ENCODE measurements at regions not wholly inside any gene's neighbourhood (a gene's known extent, or its start where the extent isn't known, plus 50 kb on each side); places are given as distances from the start of the nearest gene placed in this dataset.

GRCh38 chr2:19538411-19538963 lies 180.1 kb upstream of the OSR1 start:
- no peak for DNase-seq

DNA sequence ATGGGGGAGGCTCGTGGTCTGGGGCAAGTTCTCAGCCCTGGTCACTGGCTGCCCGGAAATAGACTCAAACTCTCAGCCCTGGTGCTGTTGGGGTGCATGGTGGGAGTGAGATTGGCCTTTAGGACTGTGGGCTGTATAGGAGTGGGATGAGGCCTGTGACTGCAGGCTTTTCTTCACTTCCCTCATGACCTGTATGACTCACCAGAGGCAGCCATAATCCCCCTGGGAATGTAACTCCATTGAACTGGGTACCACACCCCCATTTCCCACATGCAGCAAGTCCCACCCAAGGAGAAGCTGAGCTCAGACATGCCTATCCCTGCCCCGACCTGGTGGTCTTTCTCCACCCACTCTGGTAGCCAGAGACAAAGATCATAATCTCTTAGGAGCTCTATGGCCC lies 177.7 kb upstream of the OSR1 start:
- no peak for DNase-seq

DNA sequence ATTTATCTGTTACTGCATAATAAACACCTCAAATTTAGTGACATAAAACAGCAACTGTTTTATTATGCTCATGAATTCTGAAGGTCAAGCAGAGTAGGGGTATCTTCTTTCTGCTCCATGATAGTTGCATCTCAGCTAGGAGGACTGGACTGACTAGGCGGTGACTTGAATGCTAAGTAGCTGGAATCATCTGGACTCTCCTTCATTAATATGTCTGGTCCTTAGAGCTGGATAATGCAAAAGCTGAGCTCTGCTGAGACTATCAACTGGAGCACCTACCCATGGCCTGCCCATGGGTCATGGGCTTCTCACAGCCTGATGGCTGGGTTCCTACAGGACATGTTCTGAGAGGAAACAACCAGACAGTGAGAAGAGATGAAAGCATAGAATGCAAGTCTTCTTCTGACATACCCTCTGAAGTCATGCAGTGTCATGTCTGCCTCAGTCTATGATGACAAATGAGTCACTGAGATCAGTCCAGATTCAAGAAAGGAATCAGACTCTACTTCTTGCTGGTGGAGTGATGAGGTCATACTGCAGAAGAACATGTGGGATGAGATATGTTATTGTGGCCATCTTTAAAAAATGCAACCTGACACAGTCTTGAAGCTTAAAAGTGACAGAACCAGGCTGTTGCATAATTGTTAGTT lies 174.2 kb upstream of the OSR1 start:
- no peak for DNase-seq

DNA sequence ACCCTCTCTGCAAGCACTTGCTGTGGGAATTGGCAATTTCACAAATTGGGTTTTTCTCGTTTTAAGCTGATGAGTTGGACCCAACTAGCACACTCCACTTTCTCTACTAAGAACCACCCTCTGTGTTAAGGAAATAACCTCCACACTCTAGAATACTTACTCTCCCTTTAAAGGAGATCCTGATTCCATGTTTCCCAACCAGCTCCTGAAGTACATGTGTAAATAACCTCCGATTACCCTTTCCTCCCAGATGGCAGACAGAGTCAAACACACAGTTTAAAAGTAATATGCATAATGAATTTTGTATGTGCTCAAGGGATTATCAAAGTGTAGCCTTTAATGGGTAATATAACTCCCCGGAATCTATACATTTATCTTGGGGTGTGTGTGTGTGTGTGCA lies 171.3 kb upstream of the OSR1 start:
- DNase-seq = no peak

DNA sequence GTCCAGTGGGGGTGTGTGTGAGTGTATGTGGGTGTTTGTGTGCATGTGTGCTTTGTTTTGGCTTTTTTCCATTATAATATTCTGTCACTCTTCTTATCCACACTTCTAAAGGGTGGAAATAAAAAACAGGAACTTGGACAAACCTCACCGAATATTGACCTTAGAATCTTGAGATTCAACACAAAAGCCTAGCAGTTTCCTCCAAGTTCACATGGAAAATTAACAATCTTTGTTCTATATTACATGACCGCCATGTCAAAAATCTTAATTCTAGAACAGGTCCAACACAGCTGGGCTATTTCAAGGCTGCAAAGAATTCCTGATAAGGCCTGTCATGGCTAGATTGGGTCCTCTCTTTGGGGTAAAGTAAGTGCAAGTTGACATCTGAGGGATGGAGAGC lies 169.3 kb upstream of the OSR1 start:
- no peak for DNase-seq

- DNase-seq = no peak
These were observed 166.9 kb upstream of the OSR1 start for GRCh38 chr2:19525313-19525712.

GRCh38 chr2:19519045-19519444 lies 160.6 kb upstream of the OSR1 start:
- no peak for DNase-seq

DNA sequence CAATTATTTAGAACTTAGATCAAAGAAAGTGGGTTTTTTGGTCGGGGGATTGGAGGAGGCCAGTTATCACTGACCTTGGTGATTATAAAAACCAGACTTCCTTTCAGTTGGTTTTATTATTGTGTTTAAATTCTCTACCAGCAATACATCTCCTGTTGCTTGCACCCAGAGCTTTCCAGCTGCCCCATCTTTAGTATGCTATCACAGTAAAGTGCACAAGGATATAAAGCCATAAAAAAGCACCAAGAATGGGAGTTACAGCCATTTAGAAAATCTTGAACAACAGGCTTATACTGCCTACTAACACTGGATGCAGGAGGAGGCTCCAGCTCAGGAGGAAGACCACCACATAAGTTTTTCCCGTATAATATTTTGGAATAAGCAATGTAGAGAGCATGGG lies 148.7 kb upstream of the OSR1 start:
- DNase-seq = no peak

DNA sequence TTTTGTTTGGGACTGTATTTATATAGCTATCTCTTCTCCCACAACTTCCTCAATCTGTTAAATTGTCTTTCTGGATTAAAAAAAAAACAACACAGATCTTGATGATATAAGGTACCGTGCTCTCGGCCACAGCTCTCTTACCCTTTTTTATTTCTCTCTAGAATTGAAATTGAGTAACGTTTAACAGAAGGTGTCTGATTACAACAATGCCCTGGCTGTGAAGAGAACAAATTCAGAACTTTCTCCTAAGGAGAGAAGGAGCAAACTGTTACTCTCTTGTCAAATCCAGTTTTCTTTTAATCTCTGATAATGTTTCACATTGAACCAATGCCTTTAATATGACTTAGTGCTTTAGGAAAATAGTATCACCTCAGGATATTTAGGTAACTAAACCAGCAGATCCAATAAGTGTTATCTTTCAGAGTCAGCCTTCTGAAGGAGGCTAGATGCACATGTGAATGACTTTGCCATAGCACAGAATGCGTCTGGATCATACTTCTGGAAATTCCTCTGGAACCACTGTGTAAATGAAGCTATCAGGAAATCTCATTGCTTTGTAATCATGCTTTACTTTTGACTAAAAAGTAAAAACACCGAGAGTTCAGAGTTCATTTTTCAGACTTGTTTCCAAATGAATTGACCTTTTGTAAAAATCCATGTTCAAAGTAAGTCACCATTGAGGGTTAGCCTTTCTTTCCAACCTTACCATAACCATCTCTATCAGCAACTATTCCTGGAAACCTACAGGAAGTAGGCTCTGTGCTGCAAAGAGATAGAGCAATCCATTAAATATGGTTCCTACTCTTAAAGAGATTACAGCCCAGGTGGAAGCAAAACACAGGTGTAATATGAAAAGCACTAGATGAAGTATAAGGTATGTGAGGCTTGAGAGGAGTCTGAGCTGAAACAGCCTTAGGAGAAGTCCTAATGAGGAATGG lies 147.0 kb upstream of the OSR1 start:
- DNase-seq = no peak

DNA sequence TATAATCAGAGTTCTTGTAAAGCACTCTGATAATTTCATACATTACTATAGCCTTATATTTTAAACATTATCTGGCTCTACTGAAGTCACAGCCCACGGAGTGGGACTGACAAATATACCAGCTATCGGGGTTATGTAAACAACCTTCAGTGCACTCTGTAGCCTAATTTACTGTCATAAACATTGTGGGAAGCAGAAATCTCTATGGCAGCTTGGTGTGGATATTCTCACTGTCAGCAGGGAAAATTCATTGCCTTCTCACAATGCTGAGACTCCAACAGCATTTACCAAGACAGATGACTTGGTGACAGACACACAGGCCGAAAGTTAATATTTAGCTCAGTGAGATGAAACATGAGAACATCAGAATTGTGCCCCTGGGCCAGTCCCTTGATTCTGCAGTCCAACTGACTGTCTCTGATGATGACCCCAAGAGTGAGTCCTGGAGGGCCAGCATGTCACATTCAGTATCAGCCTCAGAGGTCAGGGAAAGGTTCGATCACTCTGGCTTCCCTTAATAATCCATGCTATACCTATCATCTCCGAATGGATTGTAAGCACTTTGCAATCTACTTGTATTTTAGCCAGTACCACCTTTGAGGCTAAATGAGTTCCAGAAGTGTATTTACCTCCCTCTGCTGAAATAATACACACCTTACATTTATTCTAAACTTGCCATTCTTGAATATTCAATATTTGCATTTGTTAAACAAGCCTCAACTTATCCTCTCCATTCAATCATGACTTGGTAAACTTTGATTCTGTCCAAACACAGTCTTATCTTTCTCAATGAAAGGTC lies 146.2 kb upstream of the OSR1 start:
- no peak for DNase-seq

DNA sequence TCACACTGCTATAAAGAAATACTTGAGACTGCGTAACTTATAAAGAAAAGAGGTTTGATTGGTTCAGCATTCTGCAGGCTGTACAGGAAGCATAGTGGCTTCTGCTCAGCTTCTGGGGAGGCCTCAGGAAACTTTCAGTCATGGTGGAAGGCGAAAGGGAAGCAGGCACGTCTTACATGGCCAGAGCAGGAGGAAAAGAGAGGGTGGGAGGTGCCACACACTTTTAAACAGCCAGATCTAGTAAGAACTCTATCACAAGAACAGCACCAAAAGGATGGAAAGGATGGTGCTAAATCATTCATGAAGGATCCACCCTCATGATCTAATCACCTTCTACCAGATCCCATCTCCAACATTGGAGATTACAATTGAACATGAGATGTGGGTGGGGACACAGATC lies 145.5 kb upstream of the OSR1 start:
- no peak for DNase-seq

- no peak for DNase-seq
These were observed 145.0 kb upstream of the OSR1 start for GRCh38 chr2:19503406-19503805.

DNA sequence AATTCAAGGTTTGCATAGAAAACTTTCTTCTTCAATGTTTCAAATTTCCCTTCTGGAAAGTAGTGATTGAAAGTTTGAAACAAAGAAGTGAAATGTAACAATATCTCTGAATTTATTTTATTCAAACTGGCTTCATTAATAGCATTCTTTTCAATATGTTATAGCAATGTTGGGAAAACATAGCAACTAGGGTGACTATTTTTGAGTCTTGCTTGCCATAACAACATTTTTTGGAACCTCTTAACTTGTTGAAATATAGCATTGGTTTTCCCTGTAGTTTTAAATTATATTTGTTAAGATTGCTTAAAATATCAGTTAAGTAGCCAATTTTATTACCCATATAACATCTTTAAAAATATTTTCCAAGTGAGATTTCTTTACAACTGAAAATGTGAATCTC lies 141.7 kb upstream of the OSR1 start:
- no peak for DNase-seq

- DNase-seq = no peak
These were observed 138.2 kb upstream of the OSR1 start for GRCh38 chr2:19496646-19497045.

GRCh38 chr2:19494241-19494640 lies 135.8 kb upstream of the OSR1 start:
- no peak for DNase-seq

DNA sequence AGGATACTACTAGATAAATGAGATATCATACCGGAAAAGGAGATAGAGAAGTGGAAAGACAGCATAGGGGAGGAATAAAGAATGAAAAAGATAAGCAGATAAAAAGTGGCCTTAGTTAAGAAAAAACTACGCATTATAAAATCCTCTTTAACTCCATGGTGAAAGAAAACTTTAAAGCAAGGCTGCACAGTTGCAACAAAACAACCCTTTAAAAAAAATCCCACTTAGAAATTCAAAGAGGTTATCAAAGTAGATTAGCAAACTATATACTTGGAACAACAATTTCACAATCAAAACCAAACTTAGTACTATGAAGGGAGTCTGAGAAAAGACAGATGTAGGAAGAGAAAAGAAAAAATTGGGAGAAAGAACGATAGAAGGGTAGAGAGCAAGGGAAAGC lies 133.4 kb upstream of the OSR1 start:
- DNase-seq = no peak

- DNase-seq = no peak
These were observed 132.5 kb upstream of the OSR1 start for GRCh38 chr2:19490846-19491435.

- DNase-seq = no peak
These were observed 129.7 kb upstream of the OSR1 start for GRCh38 chr2:19488009-19488691.

DNA sequence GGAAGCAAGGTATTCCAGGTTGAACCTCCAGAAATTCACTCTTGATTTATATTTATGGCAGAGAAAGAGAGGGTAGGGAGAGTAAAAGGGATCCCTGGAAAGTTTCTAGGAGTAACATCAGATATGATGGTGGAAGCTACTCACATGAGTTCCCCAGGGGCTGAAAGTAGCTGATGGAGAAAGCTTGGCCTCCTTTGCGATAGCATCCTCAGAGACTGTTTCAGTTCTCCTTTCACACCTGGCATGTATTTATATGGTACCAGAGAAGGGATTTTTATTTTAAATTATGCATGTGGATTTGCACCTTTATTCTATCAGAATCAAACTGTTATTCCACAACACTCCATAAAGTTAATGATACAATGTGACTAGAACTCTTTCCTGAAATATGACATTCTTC lies 126.3 kb upstream of the OSR1 start:
- no peak for DNase-seq

DNA sequence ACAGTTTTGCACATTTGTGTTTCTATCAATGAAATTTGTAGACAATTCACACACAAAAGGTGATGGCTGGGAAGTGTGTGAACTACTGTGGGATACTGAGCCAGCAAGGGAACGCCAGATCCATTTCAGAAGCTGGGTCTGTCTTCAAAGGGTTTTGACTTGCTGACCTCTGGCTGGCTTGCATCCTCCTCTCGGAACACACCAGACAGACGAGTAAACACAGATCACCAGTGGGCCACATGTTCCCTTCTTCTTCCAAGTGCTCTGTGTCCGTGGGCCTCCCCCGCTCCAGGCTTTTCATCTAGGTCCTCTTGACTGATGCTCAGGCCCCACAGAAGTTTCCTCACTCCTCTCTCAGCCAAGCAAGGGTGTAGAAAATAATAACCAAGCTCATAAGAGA lies 122.2 kb upstream of the OSR1 start:
- no peak for DNase-seq

GRCh38 chr2:19479666-19480065 lies 121.2 kb upstream of the OSR1 start:
- no peak for DNase-seq

GRCh38 chr2:19478409-19478808 lies 120.0 kb upstream of the OSR1 start:
- DNase-seq = no peak
